HG03060 (cell line): ENCODE measurements at regions not wholly inside any gene's neighbourhood (a gene's known extent, or its start where the extent isn't known, plus 50 kb on each side); places are given as distances from the start of the nearest gene placed in this dataset.
"Not testable (repeated sequence)": the region's sequence is repeated elsewhere in the genome, so short reads cannot be mapped to it uniquely, and the experiment has no call there.

ENCODE experiments used
- ATAC-seq: cut with Tn5 transposase; IDR thresholded peaks from one replicate; pipeline ENCODE4 v1.9.1; 2021; ENCODE audit warnings: low read depth, moderate number of reproducible peaks; ENCODE audit not compliant: unreplicated experiment

- no peak for ATAC-seq
Observed at GRCh38 chr3:26058901-26059321, 269.0 kb downstream of the OXSM start.

DNA sequence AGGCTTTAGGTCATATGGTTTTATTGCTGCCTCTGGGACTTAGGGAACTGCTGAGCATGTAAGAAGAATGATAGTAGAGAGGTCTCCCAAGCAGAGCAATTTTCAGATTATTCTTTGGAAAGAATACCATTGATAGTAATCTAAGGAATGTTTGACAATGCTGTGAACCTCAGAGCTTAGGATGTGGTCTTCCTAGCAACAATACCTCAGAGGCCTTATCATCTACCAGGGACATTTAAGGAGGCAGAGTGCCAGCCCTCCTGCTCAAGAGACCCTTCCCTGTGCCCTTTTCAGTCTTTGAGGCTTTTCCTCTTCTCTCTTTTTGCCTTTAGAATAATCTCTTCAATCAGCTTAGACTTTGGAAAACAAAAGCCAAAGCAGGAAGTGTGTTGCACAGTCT, 272.1 kb downstream of the OXSM start:
- ATAC-seq, result no peak

- ATAC-seq, result no peak
Observed at GRCh38 chr3:26064297-26064696, 274.4 kb downstream of the OXSM start.

DNA sequence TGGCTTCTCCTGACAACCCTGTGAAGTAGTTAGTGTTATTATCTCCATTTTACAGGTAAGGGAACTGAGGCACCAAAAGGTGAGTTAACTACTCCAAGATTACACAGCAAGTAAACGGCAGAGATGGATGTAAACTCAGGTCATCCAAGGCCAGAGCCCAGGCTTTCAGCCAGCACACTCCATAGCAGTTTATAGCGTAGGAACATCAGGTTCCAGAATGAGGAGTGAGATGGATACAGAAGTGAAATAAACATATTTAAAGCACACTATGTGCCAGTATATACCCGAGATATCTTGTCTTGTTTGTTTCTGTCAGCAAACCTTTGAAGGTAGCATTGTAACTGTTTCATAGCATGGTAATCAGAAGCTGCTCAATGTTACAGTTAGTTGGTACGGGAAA, 279.0 kb downstream of the OXSM start:
- ATAC-seq, result no peak

DNA sequence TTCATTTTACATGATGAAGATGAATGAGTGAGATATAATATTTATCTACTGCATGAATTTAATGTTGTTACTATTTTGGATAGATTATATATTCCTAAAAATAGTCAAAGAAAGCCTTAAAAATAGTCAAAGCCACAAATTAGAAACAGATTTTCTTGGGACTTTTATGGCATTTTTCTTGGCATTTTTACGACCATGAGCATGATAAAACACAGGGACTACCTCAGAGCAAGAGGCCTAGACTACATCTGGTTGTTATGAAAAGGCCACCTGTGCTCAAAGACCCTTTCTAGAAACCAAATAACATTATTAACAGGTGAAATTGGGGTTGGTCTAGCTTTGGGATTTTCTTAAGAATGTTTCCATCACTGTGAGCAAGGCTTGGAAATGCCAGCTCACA, 281.0 kb downstream of the OXSM start:
- no peak for ATAC-seq

GRCh38 chr3:26074080-26074479, 284.2 kb downstream of the OXSM start:
- ATAC-seq, result no peak

DNA sequence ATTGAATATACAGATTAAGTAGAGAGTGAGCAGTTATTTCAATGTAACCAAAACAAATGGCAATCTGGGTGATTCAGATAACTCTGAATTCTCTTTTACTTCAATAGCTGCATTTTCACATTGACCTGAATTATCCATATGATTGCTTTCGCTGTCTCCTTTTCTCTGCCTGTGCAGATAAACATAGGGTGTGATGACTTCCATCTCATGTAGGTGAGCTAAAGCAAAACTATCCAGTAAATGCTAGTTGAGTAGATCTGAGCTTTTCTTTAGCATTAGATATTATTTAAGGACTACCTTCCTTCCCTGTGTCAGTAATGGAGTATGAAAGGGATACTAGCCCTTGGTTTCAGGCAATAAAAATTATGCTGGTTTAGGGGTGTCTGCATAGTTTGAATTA, 288.6 kb downstream of the OXSM start:
- ATAC-seq, result no peak

DNA sequence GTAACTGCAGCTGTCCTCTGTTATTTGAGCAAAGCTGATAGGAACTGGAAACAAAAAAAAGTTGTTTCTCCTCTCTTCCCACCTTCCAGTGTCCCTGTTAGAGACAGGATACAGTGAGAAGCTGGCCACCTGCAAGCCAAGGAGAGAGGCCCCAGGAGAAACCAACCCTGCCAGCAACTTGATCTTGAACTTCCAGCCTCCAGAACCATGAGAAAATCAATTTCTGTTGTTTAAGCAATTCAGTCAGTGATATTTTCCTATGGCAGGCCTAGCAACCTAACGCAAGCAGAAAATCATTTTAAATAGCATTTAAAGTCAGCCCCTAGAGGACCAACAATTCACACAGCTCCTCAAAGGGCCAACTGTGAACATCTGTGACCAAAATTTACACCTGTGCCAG, 291.3 kb downstream of the OXSM start:
- ATAC-seq, result no peak

GRCh38 chr3:26081806-26082205, 291.9 kb downstream of the OXSM start:
- no peak for ATAC-seq

GRCh38 chr3:26082911-26083310, 293.0 kb downstream of the OXSM start:
- no peak for ATAC-seq

GRCh38 chr3:26084629-26085028, 294.7 kb downstream of the OXSM start:
- no peak for ATAC-seq

DNA sequence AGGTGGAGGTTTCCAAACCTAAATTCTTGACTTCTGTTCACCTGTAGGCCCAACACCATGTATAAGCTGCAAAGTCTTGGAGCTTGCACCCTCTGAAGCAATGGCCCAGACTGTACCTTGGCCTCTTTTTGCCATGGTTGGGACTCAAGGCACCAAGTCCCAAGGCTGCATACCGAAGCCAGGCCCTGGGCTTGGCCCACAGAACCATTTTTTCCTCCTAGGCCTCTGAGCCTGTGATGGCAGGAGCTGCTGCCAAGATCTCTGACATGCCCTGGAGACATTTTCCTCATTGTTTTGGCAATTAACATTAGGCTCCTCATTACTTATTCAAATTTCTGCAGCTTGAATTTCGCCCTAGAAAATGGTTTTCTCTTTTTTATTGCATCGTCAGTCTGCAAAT, 297.9 kb downstream of the OXSM start:
- ATAC-seq, result no peak

- no peak for ATAC-seq
Observed at GRCh38 chr3:26089249-26089648, 299.4 kb downstream of the OXSM start.

- no peak for ATAC-seq
Observed at GRCh38 chr3:26090589-26090988, 300.7 kb downstream of the OXSM start.

DNA sequence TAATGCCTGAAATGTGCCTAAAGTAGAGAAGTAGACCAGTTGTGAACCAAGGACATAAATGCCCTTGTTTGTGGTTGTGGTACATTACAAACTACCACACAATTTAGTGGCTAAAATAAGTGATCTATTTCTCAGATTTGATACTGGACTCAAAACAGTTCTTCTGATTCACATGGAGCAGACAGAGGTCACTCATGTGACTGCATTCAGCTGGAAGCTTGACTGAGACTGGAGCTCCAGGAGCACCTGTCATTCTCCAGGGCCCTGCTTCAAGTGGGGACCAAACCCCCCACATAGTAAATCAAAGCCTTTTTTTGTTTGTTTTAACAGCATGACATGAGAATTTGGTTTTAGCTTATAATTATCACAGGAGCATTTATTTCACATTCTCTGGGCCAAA, 301.2 kb downstream of the OXSM start:
- no peak for ATAC-seq

GRCh38 chr3:26091626-26092025, 301.7 kb downstream of the OXSM start:
- no peak for ATAC-seq

- ATAC-seq, result not testable (repeated sequence)
Observed at GRCh38 chr3:26097111-26097510, 307.2 kb downstream of the OXSM start.

DNA sequence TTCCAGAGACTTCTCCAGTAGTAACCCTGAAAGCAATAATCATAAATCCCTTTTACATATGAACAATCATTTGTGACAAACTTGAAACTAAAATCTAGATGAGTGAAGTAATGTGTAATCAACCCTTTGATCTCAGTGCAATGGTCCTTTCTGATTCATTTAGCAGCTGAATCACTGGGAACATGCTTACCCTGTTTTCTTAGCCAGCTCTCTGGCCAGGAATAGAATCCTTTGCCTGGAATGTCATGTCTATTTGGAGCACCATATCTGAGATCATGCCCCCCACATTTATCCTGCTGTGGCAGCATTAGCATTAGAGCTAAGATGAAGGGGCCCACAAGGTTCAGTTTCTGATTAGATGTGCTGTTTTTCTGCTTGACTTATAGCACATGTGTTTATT, 309.8 kb downstream of the OXSM start:
- ATAC-seq, result no peak

DNA sequence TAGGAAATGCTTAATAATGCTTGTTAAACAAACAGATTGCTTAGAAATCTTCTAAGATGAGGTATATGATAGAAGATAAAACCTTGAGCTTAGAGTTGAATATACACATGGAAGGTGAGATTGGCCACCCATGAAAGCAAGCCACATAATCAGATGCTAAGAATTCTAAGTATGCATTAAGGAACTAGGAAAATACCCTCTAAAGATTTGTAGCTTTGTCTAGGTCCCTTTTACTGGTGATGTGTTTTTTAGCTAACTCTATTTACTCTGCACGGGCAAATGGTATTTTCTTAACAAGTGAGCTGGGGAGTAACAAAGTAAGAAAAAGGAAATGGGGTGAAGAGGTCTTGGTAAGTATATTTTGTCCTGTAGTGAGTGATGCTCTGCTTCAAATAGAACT, 310.3 kb downstream of the OXSM start:
- no peak for ATAC-seq

DNA sequence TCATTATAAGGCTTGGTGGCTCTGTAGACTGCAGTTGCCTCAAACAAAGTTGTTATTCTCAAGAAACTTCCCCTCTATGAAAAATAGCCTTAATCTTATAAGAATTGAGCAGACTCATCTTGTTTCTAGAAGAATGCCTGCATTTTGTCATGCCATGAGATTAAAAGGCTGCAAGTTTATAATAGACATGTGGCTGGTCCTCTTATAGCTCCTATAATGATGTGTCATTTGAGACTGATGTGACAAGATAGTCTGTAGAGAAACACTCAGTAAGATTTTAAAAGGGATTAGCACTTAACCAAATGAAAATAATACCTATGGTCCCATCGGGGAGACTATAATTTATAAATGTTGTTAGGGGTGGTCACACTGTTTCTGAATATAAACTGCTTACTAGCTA, 312.5 kb downstream of the OXSM start:
- no peak for ATAC-seq

DNA sequence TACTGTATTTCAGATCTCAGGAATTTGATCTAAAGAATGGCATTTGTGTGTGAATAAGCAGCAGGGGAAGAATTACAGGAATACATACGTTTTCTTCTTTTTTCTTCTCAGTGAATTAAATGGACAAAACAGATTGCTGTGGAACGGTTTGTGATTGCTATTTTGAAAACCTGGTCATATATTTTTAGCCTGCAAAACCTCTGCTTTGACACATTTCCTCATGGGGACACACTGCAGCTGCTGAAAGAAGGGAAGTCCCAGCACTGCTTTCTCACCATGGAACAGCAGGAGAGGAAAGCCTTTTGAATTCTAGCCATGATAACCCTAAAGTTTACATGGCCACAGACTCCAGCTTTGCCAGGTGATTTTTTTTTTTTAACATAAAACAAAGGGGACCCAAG, 315.0 kb downstream of the OXSM start:
- no peak for ATAC-seq

DNA sequence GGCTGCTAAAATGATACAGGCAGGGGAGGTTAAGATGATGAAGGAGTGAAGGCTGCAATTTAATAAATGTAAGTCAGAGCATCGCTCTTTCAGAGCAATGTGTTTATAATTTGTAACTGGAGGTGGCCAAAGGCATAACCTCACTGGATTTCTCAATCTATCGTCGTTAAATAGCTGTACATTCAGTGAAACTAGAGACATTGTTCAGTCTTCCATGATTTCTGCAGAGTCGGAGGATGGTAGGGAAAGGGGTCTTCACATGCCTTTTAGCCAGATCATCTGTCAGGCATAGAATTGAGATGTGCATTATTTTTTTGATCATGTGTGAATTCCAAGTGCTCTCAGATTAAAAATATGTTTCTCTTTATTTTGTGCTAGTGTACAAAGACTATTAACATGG, 315.4 kb downstream of the OXSM start:
- ATAC-seq, result no peak

DNA sequence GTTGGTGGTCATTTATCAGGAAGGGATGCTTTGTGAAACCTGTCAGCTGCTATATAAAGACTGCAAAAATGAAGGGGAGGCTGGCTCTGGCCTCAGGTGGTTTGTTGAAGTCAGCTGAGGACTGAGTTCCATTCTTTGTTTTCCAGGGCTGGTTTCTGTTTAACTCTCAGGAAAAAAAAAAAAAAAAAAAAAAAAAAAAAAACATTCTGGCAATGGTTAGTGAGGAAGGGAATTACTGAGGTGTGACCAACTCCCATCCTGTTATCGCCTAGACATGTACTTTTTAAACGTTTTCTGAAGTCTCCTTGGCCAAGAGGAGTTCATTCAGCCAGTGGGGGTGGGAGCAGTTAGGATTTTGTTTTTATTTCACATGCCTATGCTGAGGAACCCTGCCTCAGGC, 316.3 kb downstream of the OXSM start:
- ATAC-seq, result no peak
